ENCODE measurements at regions not wholly inside any gene's neighbourhood (a gene's known extent, or its start where the extent isn't known, plus 50 kb on each side); places are given as distances from the start of the nearest gene placed in this dataset.
"Not testable (repeated sequence)": the region's sequence is repeated elsewhere in the genome, so short reads cannot be mapped to it uniquely, and the experiment has no call there.

DNA sequence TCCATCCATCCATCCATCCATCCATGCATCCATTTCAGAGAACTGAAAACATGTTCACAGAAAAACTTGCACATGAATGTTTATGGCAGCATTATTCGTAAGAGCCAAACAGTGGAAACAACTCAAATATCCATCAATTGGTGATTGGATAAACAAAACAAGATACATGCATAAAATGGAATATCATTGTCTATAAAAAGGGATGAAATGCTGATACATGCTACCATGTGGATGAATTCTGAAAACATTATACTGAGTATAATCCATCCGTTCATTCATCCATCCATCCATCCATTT, 115.1 kb downstream of the CRYAA start:
- not testable (repeated sequence) for H3K9me3 ChIP-seq (replicated peaks); H3K36me3 ChIP-seq; DNase-seq (ENCODE audit: low read depth in 1 of 2, low spot score in 2 of 2); H3K27me3 ChIP-seq (replicated peaks); H3K27ac ChIP-seq; H3K4me1 ChIP-seq (replicated peaks); H3K4me3 ChIP-seq

DNA sequence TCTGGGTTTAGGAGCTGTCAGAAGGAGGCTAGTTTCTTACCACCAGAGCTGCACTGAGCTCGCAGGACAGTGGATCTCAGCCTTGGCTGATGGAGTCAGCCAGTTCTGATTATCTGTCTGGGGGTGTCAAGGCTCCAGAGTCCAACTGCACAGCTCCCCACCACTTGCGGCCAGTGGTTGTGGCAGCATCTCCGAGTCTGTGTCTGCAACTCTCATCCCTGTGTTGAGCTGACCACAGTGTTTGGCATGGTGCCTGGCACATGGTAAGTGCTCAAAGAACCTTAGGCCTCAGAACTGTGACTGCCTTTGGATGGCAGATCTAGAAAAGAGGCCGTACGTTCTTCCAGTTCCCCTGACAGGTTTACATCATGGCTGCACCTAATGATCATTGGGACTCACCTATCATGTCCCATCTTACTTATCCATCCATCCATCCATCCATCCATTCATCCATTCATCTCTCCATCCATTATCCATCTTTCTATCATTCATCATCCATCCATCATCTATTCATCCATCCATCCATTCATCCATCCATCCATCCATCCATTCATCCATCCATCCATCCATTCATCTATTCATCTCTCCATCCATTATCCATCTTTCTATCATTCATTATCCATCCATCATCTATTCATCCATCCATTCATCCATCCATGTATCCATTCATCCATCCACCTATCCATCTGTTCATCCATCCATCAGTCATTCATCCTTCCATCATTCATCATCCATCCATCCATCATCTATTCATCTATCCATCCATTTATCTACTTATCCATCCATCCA, 114.5 kb downstream of the CRYAA start:
- Histone ChIP-seq H3K27ac (no peak overlapping the region), H3K9me3 (replicated peaks) (no peaks in the 10 kb centered on the region), H3K4me3 (no peak overlapping the region), H3K27me3 (replicated peaks) (no peaks in the 10 kb centered on the region), H3K36me3 (no peaks in the 10 kb centered on the region), H3K4me1 (replicated peaks) (no peaks in the 10 kb centered on the region)
- DNase-seq (ENCODE audit: low read depth in 1 of 2, low spot score in 2 of 2), result no peak

DNA sequence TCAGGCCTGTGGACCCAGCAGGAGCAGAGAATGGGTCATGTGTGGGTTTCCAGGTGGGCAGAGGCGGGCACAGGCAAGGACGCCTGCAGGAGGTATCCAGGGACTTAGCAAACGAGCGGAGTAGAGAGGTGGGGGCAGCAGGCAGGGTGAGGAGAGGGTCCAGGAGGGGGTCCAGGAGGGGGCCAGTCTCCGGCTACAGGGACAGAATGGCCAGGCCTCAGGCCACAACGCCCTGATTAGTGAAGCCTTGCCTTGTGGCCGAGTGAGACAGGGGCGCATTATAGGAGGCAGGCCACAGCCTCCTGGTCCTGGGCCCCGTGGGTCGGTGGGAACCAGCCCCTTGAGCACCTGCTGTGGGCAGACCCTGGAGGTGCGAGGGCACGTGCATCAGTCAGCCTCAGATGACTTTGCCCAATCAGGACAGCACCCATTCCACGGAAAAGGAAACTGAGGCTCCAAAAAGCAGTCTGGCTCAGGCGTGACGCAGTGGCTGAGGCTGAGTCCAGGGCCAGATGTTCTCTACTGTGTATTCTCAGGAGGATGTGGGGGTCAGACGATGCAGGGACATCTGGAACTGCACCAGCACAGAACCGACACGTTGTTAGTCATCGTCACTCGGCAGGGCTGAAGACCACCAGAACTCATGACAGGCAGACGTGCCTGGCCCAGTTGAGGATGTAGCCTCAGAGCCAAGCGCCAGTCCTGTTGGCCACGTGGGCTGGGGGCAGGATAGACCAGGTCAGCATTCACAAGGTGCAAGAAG, 113.7 kb downstream of the CRYAA start:
- Histone ChIP-seq H3K27me3 (replicated peaks) (no peaks in the 10 kb centered on the region), H3K4me3 (no peak overlapping the region), H3K36me3 (no peaks in the 10 kb centered on the region), H3K27ac (no peak overlapping the region), H3K4me1 (replicated peaks) (no peaks in the 10 kb centered on the region), H3K9me3 (replicated peaks) (no peaks in the 10 kb centered on the region)
- DNase-seq (ENCODE audit: low read depth in 1 of 2, low spot score in 2 of 2), result no peak

DNA sequence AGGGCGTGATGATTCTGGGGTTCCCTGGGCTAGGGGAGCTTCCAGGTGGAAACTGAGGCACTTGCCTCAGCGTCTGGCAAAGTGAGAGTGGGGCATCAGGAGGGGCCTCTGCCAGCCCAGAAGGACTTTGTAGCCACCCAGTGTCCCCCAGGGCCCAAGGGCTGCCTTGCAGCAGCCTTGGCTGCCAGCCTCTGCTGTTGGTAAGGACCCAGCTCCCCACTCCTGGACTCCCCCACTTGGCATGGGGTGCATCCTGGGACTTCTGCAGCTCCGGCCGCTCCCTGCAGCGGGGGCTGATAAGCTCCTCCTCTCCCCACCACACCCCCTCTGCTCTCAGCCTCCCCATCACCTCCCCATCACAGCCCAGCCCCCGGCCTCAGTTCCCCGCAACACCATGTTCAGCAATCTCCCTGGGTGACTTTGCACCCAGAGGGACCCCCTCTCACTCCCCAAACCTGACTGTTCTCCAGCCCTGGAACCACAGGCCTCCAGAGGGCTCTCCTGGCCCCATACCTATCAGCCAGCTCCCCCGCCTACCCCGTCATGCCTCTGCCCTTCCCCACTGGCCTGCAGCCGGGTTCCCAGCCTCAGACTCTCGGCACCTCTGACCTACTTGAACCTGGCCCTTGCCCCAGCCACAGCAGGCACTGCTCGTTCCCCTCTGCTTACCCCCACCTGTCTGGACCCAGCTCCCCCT, 113.0 kb downstream of the CRYAA start:
- Histone ChIP-seq H3K36me3 (no peaks in the 10 kb centered on the region), H3K27ac (no peak overlapping the region), H3K9me3 (replicated peaks) (no peaks in the 10 kb centered on the region), H3K4me3 (no peak overlapping the region), H3K27me3 (replicated peaks) (no peaks in the 10 kb centered on the region), H3K4me1 (replicated peaks) (no peaks in the 10 kb centered on the region)
- no peak for DNase-seq (ENCODE audit: low read depth in 1 of 2, low spot score in 2 of 2)

DNA sequence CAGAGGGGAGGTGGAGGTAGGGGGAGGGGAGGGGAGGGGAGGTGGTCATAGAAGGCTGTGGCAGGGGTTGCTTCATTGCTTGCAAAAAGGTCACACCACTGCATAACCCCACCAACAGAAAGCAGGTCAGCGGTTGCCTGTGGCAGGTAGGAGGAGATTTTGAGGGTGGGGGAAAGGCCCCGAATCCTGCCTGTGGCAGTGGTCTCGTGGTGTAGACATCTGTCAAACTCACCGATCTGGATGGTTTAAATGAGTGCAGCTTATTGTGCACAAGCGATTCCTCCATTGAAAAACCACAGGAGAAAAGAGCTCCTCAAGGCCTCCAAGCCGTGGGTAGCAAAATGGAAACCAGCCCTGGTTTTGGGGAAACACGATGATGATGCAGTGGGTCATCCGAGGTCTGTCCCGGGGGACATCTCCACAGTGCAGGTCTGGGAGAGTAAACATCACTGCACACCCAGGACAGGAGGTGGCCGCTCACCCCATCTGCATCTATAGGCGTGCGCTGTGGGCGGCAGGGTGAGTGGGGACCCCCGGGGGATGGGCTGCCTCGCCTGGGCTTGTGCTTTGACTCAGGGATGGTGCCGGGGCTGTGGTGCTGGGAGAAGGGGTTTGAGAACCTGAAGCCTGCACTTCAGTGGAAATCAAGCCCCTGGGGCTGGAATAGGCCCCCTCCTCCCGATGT, 112.3 kb downstream of the CRYAA start:
- H3K27me3 ChIP-seq (replicated peaks), result no peaks in the 10 kb centered on the region
- H3K4me1 ChIP-seq (replicated peaks), result no peaks in the 10 kb centered on the region
- H3K9me3 ChIP-seq (replicated peaks), result no peaks in the 10 kb centered on the region
- no peak overlapping the region for H3K4me3 ChIP-seq
- DNase-seq (ENCODE audit: low read depth in 1 of 2, low spot score in 2 of 2), result no peak
- no peaks in the 10 kb centered on the region for H3K36me3 ChIP-seq
- no peak overlapping the region for H3K27ac ChIP-seq

DNA sequence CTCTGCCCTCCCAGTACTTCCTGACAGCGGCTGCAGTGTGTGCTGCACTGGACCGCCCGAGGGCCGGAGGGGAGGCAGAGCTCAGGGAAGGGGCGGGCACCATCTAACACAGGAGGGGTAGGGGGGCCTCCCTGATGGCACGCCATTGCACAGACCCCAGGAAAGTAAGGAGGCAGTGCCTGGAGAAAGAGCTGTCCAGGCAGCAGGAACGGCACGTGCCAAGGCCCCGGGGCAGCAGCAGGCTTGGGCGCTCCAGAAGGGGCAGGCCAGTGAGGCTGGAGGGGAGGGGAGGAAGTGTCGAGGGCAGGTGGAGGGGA, 110.7 kb downstream of the CRYAA start:
- Histone ChIP-seq H3K27me3 (replicated peaks) (no peaks in the 10 kb centered on the region; the same call in 1 of the 2 replicates), H3K36me3 (no peaks in the 10 kb centered on the region), H3K27ac (no peak overlapping the region), H3K9me3 (replicated peaks) (no peaks in the 10 kb centered on the region), H3K4me3 (no peak overlapping the region), H3K4me1 (replicated peaks) (no peaks in the 10 kb centered on the region)
- DNase-seq (ENCODE audit: low read depth in 1 of 2, low spot score in 2 of 2), result no peak

DNA sequence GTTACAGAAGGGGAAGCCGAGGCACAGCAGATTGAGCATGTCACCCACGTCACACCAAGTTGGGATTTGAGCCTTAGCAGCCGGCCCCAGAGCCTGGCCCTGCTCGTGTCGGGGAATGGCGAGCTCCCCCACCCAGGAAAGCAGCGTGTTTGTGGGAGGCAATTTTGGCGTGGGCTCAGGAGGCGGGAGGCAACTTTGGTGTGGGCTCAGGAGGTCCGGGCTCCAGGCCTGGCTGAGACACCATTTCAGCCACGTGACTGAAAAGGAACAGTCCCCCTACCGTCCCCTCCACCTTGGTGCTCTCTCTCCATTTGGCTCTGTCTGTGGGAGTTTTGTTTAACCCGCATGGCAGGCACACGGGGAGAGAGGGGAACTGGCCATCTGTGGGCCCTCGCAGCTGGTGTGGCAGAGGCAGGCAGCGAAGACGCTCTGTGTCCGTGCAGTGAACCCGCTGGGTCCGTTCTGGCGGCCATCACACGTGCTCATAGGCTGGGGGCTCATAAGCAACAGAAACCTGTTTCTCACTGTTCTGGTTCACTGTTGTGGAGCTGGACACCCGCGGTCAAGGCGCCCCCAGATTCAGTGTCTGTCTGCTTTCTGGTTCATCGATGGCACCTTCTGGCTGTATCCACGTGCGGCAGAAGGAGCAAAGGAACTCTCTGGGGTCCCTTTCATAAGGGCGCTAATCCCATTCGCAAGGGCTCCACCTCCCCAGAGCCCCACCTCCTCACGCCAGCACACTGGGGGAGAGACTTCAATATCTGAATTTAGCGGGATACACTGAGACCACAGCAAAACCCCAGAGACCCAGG, 110.2 kb downstream of the CRYAA start:
- no peaks in the 10 kb centered on the region for H3K36me3 ChIP-seq
- no peak overlapping the region for H3K27ac ChIP-seq
- H3K27me3 ChIP-seq (replicated peaks), result peaks cover 2% of the 10 kb centered on the region; the same call in 1 of the 2 replicates
- no peak for DNase-seq (ENCODE audit: low read depth in 1 of 2, low spot score in 2 of 2)
- H3K9me3 ChIP-seq (replicated peaks), result no peaks in the 10 kb centered on the region
- H3K4me3 ChIP-seq, result no peak overlapping the region
- H3K4me1 ChIP-seq (replicated peaks), result no peaks in the 10 kb centered on the region

DNA sequence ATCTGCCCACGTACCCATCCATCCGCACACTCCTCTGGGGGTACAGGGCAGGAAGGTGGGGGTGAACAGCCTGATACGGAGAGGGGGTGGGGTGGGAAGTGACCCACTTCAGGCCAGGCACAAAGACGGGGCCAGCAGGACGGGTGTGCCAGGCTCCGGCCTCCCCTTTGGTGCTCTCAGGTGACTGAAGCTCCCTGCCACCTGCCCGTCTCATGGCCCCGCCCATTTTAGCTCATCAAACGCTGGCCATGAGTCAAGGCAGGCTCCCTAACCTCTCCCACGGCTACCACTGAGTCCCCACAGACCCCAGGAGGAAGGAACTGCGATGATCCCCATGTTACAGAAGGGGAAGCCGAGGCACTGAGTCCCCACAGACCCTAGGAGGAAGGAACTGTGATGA, 109.6 kb downstream of the CRYAA start:
- peaks cover 2% of the 10 kb centered on the region; the same call in 1 of the 2 replicates for H3K27me3 ChIP-seq (replicated peaks)
- no peaks in the 10 kb centered on the region for H3K9me3 ChIP-seq (replicated peaks)
- no peak overlapping the region for H3K27ac ChIP-seq
- DNase-seq (ENCODE audit: low read depth in 1 of 2, low spot score in 2 of 2), result no peak
- no peaks in the 10 kb centered on the region for H3K36me3 ChIP-seq
- H3K4me1 ChIP-seq (replicated peaks), result no peaks in the 10 kb centered on the region
- H3K4me3 ChIP-seq, result no peak overlapping the region

DNA sequence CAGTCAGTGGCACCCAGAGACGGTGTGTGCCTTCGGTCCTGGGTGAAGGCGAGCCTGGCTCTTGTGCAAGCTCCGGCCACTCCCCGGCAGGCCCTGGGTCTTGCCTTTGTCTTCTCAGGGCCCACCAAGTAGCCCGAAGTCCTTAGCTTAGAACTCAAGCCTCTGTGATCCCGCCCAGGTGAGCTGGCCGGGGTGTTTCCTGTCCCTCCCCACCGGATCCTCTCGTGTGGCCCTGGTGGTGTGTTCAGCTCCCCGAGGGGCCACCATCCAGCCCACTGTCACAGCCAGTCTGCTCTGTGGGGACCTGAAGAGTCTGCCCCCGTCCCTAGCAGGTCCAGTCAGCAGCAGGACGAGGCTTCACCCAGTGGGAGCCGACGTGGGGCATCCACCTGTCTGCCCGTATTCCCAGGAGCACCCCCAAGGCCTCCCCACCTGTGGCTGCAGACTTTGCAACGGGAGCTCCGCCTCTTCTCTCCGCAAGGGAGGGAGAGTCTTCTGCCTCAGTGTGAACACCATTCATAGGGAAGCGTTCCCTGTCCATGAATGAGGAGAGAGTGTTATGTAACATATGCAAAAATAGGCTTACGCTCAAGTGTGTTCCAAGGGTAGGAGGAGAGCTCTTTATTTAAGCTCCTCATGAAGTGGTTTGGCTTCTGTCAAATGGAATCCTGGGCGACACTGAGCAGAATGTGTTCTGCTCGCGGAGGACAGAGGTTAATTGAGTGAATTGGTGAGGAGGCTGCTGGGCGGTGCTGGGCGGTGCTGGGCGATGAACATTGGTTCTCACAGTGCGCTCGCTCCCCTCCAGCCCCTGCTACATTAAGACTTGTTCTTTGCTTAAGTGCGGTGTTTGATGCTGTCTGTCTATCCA, 108.9 kb downstream of the CRYAA start:
- no peak overlapping the region for H3K27ac ChIP-seq
- H3K4me1 ChIP-seq (replicated peaks), result no peaks in the 10 kb centered on the region
- no peak for DNase-seq (ENCODE audit: low read depth in 1 of 2, low spot score in 2 of 2)
- peaks cover 2% of the 10 kb centered on the region; the same call in 1 of the 2 replicates for H3K27me3 ChIP-seq (replicated peaks)
- no peaks in the 10 kb centered on the region for H3K36me3 ChIP-seq
- H3K9me3 ChIP-seq (replicated peaks), result no peaks in the 10 kb centered on the region
- no peak overlapping the region for H3K4me3 ChIP-seq

DNA sequence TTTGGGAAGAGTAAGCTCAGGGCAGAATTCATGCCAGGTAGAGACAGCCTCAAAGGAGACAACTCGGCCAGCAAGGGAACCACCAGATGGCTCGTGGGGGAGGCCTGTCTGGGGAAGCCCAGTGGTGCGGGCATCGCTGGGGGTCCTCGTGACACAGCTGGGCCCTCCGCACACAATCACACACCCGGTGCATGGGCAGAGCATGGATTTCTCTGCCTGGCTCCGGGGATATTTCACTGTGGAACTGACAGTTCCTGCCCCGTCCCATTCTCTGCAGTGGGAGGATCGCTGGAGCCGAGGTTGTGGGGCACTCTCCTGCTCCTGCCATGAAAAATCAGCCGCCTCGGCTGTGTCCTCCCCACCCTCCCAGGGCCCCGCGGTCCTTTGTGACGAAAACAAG, 108.0 kb downstream of the CRYAA start:
- H3K9me3 ChIP-seq (replicated peaks), result no peaks in the 10 kb centered on the region
- H3K36me3 ChIP-seq, result no peaks in the 10 kb centered on the region
- H3K4me3 ChIP-seq, result no peak overlapping the region
- H3K4me1 ChIP-seq (replicated peaks), result no peaks in the 10 kb centered on the region
- H3K27ac ChIP-seq, result no peak overlapping the region
- peaks cover 2% of the 10 kb centered on the region; the same call in 1 of the 2 replicates for H3K27me3 ChIP-seq (replicated peaks)
- DNase-seq (ENCODE audit: low read depth in 1 of 2, low spot score in 2 of 2), result no peak

DNA sequence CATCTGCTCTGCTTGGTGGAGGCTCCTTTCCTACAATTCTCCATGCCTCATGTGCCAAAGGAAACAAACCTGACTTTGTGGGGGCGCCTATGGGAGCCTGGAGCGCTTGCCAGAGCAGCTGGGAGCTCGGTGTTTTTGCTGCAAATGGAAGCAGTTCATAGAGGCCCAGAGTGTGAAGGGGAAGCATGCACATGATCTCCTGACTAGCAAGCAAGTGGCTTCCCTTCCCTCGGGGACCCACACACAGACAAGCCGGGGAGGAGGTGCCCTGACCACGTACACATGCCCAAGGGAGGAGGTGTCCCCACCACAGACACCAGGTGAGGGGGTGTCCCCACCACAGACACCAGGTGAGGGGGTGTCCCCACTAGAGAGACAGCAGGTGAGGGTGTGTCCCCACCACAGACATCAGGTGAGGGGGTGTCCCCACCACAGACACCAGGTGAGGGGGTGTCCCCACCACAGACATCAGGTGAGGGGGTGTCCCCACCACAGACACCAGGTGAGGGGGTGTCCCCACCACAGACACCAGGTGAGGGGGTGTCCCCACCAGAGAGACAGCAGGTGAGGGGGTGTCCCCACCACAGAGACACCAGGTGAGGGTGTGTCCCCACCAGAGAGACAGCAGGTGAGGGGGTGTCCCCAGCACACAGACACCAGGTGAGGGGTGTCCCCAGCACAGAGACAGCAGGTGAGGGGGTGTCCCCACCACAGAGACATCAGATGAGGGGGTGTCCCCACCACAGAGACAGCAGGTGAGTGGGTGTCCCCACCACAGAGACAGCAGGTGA, 106.8 kb downstream of the CRYAA start:
- Histone ChIP-seq H3K9me3 (replicated peaks) (no peaks in the 10 kb centered on the region), H3K27ac (no peak overlapping the region), H3K4me1 (replicated peaks) (no peaks in the 10 kb centered on the region), H3K4me3 (no peak overlapping the region), H3K36me3 (no peaks in the 10 kb centered on the region), H3K27me3 (replicated peaks) (peaks cover 12% of the 10 kb centered on the region)
- DNase-seq (ENCODE audit: low read depth in 1 of 2, low spot score in 2 of 2), result no peak

DNA sequence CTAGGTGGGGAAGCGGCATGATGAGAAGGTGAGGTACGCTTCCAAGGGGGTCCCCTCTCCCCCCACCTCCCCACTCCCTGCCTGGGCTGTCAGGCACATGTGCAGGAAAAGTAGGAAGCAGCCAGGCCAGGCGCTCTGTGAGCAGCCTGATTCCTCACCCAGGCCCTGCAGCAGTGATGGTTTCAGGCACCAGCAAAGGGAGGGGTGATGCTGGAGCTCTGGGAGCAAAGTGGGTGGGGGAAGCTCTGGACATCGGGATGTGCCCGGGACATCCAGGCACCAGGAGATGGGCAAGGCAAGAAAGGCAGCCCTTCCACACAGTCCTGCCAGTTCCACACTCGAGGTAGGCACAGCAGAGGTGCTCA, 106.1 kb downstream of the CRYAA start:
- DNase-seq (ENCODE audit: low read depth in 1 of 2, low spot score in 2 of 2), result no peak
- Histone ChIP-seq H3K36me3 (no peaks in the 10 kb centered on the region), H3K27me3 (replicated peaks) (peaks cover 15% of the 10 kb centered on the region), H3K27ac (no peak overlapping the region), H3K9me3 (replicated peaks) (no peaks in the 10 kb centered on the region), H3K4me3 (no peak overlapping the region), H3K4me1 (replicated peaks) (no peaks in the 10 kb centered on the region)
